ENCODE measurements at regions not wholly inside any gene's neighbourhood (a gene's known extent, or its start where the extent isn't known, plus 50 kb on each side); places are given as distances from the start of the nearest gene placed in this dataset.
A peak's percentile ranks its signal among the peaks of the same experiment; 100 is the strongest.
"Not testable (repeated sequence)": the region's sequence is repeated elsewhere in the genome, so short reads cannot be mapped to it uniquely, and the experiment has no call there.

GRCh38 chr2:125643585-125643984, 1012.4 kb upstream of the GYPC start:
- H3K4me3 ChIP-seq (ENCODE audit: low read depth, low read length), result peak overlapping the region; percentile 51
- TF ChIP-seq MYC (IDR thresholded peaks at IDR 0.05; ENCODE audit: low read depth, low read length), result no peak
- peak; percentile 80 for DNase-seq (ENCODE audit: low read depth)

- H3K4me3 ChIP-seq (ENCODE audit: low read depth, low read length), result no peak overlapping the region
- TF ChIP-seq MAX (IDR thresholded peaks at IDR 0.05; ENCODE audit: low read depth, low read length), result no peak
- no peak for TF ChIP-seq POLR2A (IDR thresholded peaks at IDR 0.05; ENCODE audit: extremely low read depth, insufficient read length)
- no peak for TF ChIP-seq CTCF (IDR thresholded peaks at IDR 0.05; ENCODE audit: low read depth, low read length)
- no peak for TF ChIP-seq MYC (IDR thresholded peaks at IDR 0.05; ENCODE audit: low read depth, low read length)
- no peak for DNase-seq (ENCODE audit: low read depth)
Measured at GRCh38 chr2:125644257-125644656, 1011.7 kb upstream of the GYPC start.

- DNase-seq (ENCODE audit: low read depth), result peak; percentile 37
- no peak overlapping the region for H3K4me3 ChIP-seq (ENCODE audit: low read depth, low read length)
- no peak for TF ChIP-seq POLR2A (IDR thresholded peaks at IDR 0.05; ENCODE audit: extremely low read depth, insufficient read length)
- no peak for TF ChIP-seq MYC (IDR thresholded peaks at IDR 0.05; ENCODE audit: low read depth, low read length)
- no peak for TF ChIP-seq MAX (IDR thresholded peaks at IDR 0.05; ENCODE audit: low read depth, low read length)
- no peak for TF ChIP-seq CTCF (IDR thresholded peaks at IDR 0.05; ENCODE audit: low read depth, low read length)
Measured at GRCh38 chr2:125652280-125652679, 1003.7 kb upstream of the GYPC start.

- TF ChIP-seq POLR2A (IDR thresholded peaks at IDR 0.05; ENCODE audit: extremely low read depth, insufficient read length) (no peak), CTCF (IDR thresholded peaks at IDR 0.05; ENCODE audit: low read depth, low read length) (no peak), MAX (IDR thresholded peaks at IDR 0.05; ENCODE audit: low read depth, low read length) (no peak), MYC (IDR thresholded peaks at IDR 0.05; ENCODE audit: low read depth, low read length) (no peak)
- DNase-seq (ENCODE audit: low read depth), result no peak
- no peak overlapping the region for H3K4me3 ChIP-seq (ENCODE audit: low read depth, low read length)
Measured at GRCh38 chr2:125654226-125654625, 1001.7 kb upstream of the GYPC start.

- H3K4me3 ChIP-seq (ENCODE audit: low read depth, low read length), result no peak overlapping the region
- peak; percentile 22 for DNase-seq (ENCODE audit: low read depth)
- TF ChIP-seq POLR2A (IDR thresholded peaks at IDR 0.05; ENCODE audit: extremely low read depth, insufficient read length), result no peak
- TF ChIP-seq MYC (IDR thresholded peaks at IDR 0.05; ENCODE audit: low read depth, low read length), result no peak
- TF ChIP-seq MAX (IDR thresholded peaks at IDR 0.05; ENCODE audit: low read depth, low read length), result no peak
- TF ChIP-seq CTCF (IDR thresholded peaks at IDR 0.05; ENCODE audit: low read depth, low read length), result peak; percentile 26
Measured at GRCh38 chr2:125656190-125656589, 999.8 kb upstream of the GYPC start.

GRCh38 chr2:125658583-125658982, 997.4 kb upstream of the GYPC start:
- no peak for DNase-seq (ENCODE audit: low read depth)

GRCh38 chr2:125660369-125660768, 995.6 kb upstream of the GYPC start:
- H3K4me3 ChIP-seq (ENCODE audit: low read depth, low read length); DNase-seq (ENCODE audit: low read depth): not testable (repeated sequence)

More at GRCh38 chr2:125658583-125658982, 997.4 kb upstream of the GYPC start:
- no peak overlapping the region for H3K4me3 ChIP-seq (ENCODE audit: low read depth, low read length)
- no peak for TF ChIP-seq MAX (IDR thresholded peaks at IDR 0.05; ENCODE audit: low read depth, low read length)
- no peak for TF ChIP-seq CTCF (IDR thresholded peaks at IDR 0.05; ENCODE audit: low read depth, low read length)

Measured in NB4 (cell line).